ENCODE measurements at regions not wholly inside any gene's neighbourhood (a gene's known extent, or its start where the extent isn't known, plus 50 kb on each side); places are given as distances from the start of the nearest gene placed in this dataset.

DNA sequence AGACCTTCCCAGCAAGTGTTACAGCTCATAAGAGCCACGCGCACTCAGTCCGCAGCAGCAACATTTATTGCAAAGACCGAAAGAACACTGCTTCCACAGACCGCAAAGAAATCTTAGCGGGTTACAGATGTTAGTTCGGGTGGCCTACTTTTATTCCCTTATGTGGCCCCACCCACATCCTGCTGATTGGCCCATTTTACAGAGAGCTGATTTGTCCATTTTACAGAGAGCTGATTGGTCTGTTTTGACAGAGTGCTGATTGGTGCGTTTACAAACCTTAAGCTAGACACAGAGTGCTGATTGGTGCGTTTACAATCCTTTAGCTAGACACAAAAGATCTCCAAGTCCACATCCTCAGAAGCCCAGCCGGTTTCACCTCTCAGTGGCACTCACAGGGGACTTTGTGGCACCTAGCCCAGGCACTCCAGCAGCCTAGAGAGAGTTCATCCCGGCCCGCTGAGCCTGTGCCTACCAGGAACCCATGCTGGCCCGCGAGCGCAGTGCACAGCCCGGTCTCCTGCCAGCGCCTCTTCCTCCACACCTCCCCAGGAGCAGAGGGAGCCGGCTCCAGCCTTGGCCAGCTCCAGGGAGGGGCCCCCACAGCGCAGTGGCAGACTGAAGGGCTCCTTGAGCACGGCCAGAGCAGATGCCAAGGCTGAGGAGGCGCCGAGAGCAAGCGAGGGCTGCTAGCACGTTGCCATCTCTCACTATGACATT lies 244.3 kb upstream of the TSHZ2 start:
- Histone ChIP-seq H3K27ac (no peak overlapping the region), H3K4me1 (replicated peaks in 1 of 2) (peaks cover 4 to 22% of the 10 kb centered on the region in 2 donors), H3K4me3 (no peak overlapping the region)
- in situ Hi-C loops (cut with MboI; ENCODE audit: low pct_unique_long_range_greater_than_20kb in 2 of 9, low sequenced_read_pairs in 9 of 9, unreplicated experiment in 9 of 9) = no loop called here
- WGBS, 10 experiments = 79 to 100% (median 91%) methylated on average over 1 to 13 of the region's 24 CpGs
- ATAC-seq (replicated peaks in 6 of 8) = no peak

DNA sequence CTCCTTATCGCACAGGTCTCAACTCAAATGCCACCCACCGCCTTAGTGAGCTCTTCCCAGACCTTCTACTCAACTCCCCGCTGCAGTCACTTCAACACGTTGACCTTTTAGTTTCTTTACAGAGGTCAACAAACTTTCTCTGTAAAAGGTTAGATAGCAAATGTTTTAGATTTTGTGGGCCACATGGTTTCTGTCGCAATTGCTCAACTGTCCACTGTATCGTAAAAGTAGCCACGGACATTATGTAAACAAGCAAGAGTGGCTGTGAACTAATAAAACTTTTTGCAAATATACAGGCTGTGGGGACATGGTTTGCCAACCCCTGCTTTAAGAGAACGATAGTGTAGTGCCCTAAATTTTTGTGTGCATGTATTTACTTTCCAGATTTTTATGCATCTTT lies 247.6 kb upstream of the TSHZ2 start:
- Histone ChIP-seq H3K4me1 (replicated peaks in 1 of 2) (peaks cover 0 to 25% of the 10 kb centered on the region in 2 donors), H3K27ac (no peak overlapping the region), H3K4me3 (no peak overlapping the region)
- ATAC-seq (replicated peaks in 6 of 8) = no peak
- 47 to 100% (median 88%) methylated on average over 1 to 8 of the region's 8 CpGs; no CpG with 5 or more reads in 2 of the 10 experiments for WGBS, 10 experiments
- in situ Hi-C loops (cut with MboI; ENCODE audit: low pct_unique_long_range_greater_than_20kb in 2 of 9, low sequenced_read_pairs in 9 of 9, unreplicated experiment in 9 of 9) = no loop called here

DNA sequence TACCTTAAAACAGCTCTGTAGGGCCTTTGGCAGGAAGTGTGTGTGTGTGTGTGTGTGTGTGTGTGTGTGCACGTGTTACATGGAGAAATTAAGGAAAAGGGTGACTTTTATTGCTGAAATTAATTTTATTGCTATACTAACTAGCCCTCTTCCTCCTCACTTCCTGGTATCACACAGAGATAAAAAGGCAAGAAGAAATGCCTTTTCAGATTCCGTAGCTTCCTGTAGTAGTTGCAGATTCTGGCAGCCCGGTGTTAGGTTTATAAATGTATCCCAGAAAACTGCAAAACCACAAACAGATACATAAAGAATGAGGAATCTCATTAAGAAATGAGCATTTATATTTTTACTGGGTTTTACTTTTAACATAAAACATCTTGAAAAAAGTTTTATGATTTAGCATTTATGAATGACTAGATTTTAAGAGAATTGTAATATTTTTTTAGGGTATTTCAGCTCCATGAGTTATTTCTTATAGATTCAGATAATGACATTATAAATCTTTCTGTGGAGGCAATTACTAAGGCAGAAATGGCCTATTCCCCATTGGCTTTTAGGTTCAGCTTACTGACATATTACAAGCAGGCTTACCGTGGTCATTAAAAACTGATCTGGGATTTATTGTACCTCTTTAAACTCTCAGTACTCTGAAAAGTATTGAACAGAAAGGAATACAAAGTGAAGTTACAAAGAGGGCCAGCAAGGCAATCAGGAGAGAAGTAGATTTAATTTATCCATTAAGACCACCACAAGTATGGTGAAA lies 249.1 kb upstream of the TSHZ2 start:
- Histone ChIP-seq H3K4me1 (replicated peaks in 1 of 2) (peaks cover 0 to 25% of the 10 kb centered on the region in 2 donors), H3K27ac (no peak overlapping the region), H3K4me3 (no peak overlapping the region)
- 31 to 100% (median 63%) methylated on average over 1 to 4 of the region's 4 CpGs; no CpG with 5 or more reads in 1 of the 10 experiments for WGBS, 10 experiments
- ATAC-seq (replicated peaks in 6 of 8) = peak in 5 of 8 experiments; percentile 38 to 88 (median 49)
- in situ Hi-C loops (cut with MboI; ENCODE audit: low pct_unique_long_range_greater_than_20kb in 2 of 9, low sequenced_read_pairs in 9 of 9, unreplicated experiment in 9 of 9) = no loop called here

DNA sequence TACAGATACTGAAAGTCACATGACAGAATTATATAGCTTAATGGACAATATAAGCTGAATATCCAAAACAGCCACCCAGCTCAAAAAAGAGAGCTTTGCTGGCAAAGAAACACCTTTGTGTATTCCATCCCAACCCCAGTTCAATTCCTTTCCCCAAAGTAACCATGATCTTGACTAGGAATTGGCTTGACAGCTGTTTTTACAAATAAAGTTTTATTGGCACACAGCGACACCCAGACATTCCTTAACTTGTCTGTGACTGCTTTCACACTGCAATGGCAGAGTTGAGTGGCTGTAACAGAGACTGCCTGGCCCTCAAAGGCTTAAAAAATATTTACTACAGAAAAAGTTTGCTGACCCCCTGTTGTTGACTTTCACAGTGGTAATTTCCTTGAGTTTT lies 264.0 kb upstream of the TSHZ2 start:
- Histone ChIP-seq H3K27ac (no peak overlapping the region), H3K4me1 (replicated peaks in 1 of 2) (no peaks in the 10 kb centered on the region), H3K4me3 (no peak overlapping the region)
- in situ Hi-C loops (cut with MboI; ENCODE audit: low pct_unique_long_range_greater_than_20kb in 2 of 9, low sequenced_read_pairs in 9 of 9, unreplicated experiment in 9 of 9) = no loop called here
- WGBS, 10 experiments = 50 to 92% (median 80%) methylated on average over 1 of the region's 1 CpG; no CpG with 5 or more reads in 4 of the 10 experiments
- no peak for ATAC-seq (replicated peaks in 6 of 8)

DNA sequence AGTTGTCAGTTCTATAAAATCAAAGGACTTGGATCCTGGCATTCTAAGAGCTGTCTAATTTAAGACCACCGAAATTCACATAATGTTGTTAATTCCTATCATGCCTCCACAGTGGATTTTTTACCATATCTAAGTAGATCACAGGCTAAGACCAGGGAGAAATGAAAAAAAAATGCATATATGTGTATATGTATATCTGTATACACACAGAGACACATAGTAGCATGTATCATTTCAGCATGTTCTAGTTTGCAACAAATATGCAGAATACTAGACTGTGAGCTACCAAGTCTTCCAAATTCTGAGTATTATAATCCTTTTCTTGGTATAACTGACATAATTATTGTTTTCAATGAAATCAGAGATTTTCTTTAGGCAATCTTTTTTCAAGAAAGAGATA lies 267.6 kb upstream of the TSHZ2 start:
- 17 to 100% (median 60%) methylated on average over 1 of the region's 1 CpG; no CpG with 5 or more reads in 7 of the 10 experiments for WGBS, 10 experiments
- Histone ChIP-seq H3K4me3 (no peak overlapping the region), H3K27ac (no peak overlapping the region), H3K4me1 (replicated peaks in 1 of 2) (no peaks in the 10 kb centered on the region)
- in situ Hi-C loops (cut with MboI; ENCODE audit: low pct_unique_long_range_greater_than_20kb in 2 of 9, low sequenced_read_pairs in 9 of 9, unreplicated experiment in 9 of 9) = no loop called here
- peak in 2 of 8 experiments; percentile 29 to 93 for ATAC-seq (replicated peaks in 6 of 8)

DNA sequence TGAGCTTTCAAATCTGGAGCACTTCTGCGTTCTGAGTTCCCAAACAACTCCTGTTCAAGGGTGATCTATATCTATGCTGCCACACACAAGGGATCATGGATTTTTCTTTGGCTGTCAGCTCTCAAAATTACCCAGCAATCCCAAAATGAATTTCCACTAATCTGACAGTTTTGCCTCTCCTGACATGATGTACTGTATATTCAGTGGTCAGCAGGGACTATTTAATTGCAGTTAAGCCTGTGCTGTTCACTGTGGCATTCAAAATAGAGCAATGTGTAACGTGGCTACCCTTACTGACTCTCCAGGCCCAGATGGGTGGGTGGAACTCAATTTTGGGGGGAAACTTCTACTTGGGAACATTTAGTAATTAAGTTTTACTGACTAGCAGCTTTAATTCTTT lies 283.8 kb upstream of the TSHZ2 start:
- peak in 5 of 8 experiments; percentile 51 to 77 (median 71) for ATAC-seq (replicated peaks in 6 of 8)

DNA sequence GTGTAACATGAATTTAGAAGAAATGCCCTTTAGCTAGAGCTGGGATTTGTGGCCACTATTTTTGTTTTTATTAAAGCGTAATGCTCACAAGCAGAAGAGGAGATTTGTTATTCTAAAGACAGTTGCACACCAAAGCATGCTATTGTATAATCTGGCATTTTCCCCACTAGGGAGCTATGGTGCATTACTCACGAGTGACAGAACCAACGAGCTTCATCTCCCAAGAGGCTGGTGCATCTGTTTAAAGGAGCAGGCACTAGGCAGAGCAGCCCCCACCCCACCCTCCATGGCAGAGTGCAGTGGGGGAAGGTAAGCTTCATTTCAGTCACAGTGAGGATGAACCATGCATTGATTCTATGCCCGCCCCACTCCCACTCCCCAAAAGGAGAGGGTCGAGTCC lies 287.3 kb upstream of the TSHZ2 start:
- Histone ChIP-seq H3K4me3 (no peak overlapping the region), H3K27ac (peak overlapping the region; percentile 18), H3K4me1 (replicated peaks in 1 of 2) (peaks cover 19 to 28% of the 10 kb centered on the region in 2 donors)
- in situ Hi-C loops (cut with MboI; ENCODE audit: low pct_unique_long_range_greater_than_20kb in 2 of 9, low sequenced_read_pairs in 9 of 9, unreplicated experiment in 9 of 9) = no loop called here
- 30 to 100% (median 48%) methylated on average over 1 to 5 of the region's 5 CpGs; no CpG with 5 or more reads in 3 of the 10 experiments for WGBS, 10 experiments
- peak in 5 of 8 experiments; percentile 94 to 98 (median 97) for ATAC-seq (replicated peaks in 6 of 8)

More for the DNA sequence above, 283.8 kb upstream of the TSHZ2 start:
- Histone ChIP-seq H3K4me1 (replicated peaks in 1 of 2) (peaks cover 19 to 28% of the 10 kb centered on the region in 2 donors), H3K27ac (no peak overlapping the region), H3K4me3 (no peak overlapping the region)
- 0 to 78% (median 20%) methylated on average over 1 to 2 of the region's 2 CpGs; no CpG with 5 or more reads in 5 of the 10 experiments for WGBS, 10 experiments
- in situ Hi-C loops (cut with MboI; ENCODE audit: low pct_unique_long_range_greater_than_20kb in 2 of 9, low sequenced_read_pairs in 9 of 9, unreplicated experiment in 9 of 9) = no loop called here

DNA sequence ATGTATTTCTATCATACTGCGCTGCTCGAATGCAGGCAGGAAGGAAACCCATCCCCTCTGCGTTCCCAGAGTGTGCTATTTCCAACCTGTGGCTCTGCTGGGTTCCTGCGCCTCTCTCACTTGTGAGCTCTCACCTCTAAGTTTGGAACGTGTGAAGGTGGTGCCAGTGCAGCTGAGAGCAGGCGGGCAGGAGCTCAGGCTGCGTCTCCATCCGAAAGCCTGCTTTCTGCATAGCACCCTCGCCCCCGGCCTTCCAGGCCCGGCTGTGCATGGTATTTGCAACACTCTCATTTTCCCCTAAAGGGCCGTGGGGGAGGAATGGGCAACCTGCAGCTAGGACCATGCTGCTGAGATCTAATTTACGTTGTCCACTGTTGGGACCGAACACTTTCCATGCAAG lies 288.0 kb upstream of the TSHZ2 start:
- in situ Hi-C loops (cut with MboI; ENCODE audit: low pct_unique_long_range_greater_than_20kb in 2 of 9, low sequenced_read_pairs in 9 of 9, unreplicated experiment in 9 of 9) = no loop called here
- WGBS, 10 experiments = 60 to 100% (median 87%) methylated on average over 1 to 6 of the region's 14 CpGs; no CpG with 5 or more reads in 3 of the 10 experiments
- no peak for ATAC-seq (replicated peaks in 6 of 8)
- Histone ChIP-seq H3K27ac (peak overlapping the region in 1 of 2 donors; percentile 18), H3K4me3 (no peak overlapping the region), H3K4me1 (replicated peaks in 1 of 2) (peaks cover 19 to 28% of the 10 kb centered on the region in 2 donors)

DNA sequence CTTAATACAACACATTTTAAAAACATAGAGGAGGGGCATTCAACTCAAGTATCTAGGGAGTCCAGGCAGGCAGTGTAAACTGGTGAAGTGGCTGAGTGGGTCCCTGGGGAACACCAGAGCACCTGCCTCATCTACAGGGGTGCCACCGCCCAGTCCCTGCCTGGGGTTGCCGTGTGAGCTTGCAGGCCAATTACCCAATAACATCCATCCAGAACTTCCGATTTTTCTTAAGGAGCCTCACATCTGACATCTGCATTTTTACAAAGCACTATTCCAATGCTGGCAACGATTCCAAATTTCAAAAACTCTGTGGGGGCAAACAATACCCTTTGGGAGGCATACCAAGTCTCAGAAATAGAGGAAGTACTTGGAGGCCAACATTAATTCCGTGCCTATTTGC lies 288.4 kb upstream of the TSHZ2 start:
- WGBS, 10 experiments = 20 to 86% (median 80%) methylated on average over 2 to 5 of the region's 5 CpGs; no CpG with 5 or more reads in 5 of the 10 experiments
- in situ Hi-C loops (cut with MboI; ENCODE audit: low pct_unique_long_range_greater_than_20kb in 2 of 9, low sequenced_read_pairs in 9 of 9, unreplicated experiment in 9 of 9) = no loop called here
- Histone ChIP-seq H3K4me3 (no peak overlapping the region), H3K27ac (no peak overlapping the region), H3K4me1 (replicated peaks in 1 of 2) (peaks cover 19 to 28% of the 10 kb centered on the region in 2 donors)
- ATAC-seq (replicated peaks in 6 of 8) = no peak

DNA sequence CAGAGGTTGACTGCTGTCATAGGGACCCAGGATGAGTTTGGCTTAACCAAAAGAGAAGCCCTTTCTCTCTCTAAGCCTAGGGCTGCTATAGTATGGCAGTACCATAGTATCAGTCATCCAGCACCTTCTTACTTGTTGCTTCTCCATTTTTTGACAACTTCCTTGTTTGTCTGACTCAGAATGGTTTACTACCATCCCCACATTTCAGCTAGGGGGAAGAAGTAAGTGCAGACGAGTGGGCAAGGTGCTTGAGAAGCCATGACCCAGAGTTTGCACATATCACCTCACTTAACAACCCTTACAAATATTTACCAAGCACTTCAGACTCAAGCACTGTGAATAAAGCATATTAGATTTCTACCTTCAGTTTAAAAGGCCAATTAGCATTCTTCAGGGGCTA lies 289.9 kb upstream of the TSHZ2 start:
- Histone ChIP-seq H3K4me1 (replicated peaks in 1 of 2) (peaks cover 16 to 18% of the 10 kb centered on the region in 2 donors), H3K4me3 (no peak overlapping the region), H3K27ac (no peak overlapping the region)
- ATAC-seq (replicated peaks in 6 of 8) = no peak
- in situ Hi-C loops (cut with MboI; ENCODE audit: low pct_unique_long_range_greater_than_20kb in 2 of 9, low sequenced_read_pairs in 9 of 9, unreplicated experiment in 9 of 9) = no loop called here
- 0 to 88% (median 70%) methylated on average over 1 of the region's 1 CpG; no CpG with 5 or more reads in 4 of the 10 experiments for WGBS, 10 experiments

DNA sequence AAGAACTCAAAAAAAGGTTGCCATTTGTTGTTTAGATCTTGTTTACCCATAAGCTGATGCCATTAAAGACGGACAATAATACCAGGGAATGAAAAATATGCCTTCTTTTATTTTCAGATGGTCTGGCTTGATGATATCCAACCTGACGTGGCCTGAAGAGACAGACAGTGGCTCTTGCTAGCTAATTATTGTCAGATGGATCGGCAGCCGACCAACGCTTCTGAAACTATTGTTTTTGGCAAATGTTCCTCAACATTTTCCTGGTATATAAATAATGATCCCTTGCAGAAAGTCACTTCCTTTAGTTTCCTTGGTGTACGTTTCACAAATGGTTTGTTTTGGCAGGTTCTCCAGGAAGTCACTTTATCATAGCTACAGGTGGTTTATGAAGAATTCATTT lies 290.9 kb upstream of the TSHZ2 start:
- in situ Hi-C loops (cut with MboI; ENCODE audit: low pct_unique_long_range_greater_than_20kb in 2 of 9, low sequenced_read_pairs in 9 of 9, unreplicated experiment in 9 of 9) = no loop called here
- WGBS, 10 experiments = 7 to 90% (median 82%) methylated on average over 2 to 6 of the region's 6 CpGs
- H3K4me1 ChIP-seq (replicated peaks in 1 of 2) = peaks cover 22 to 25% of the 10 kb centered on the region in 2 donors
- H3K4me3 ChIP-seq = no peak overlapping the region
- no peak overlapping the region for H3K27ac ChIP-seq
- no peak for ATAC-seq (replicated peaks in 6 of 8)

DNA sequence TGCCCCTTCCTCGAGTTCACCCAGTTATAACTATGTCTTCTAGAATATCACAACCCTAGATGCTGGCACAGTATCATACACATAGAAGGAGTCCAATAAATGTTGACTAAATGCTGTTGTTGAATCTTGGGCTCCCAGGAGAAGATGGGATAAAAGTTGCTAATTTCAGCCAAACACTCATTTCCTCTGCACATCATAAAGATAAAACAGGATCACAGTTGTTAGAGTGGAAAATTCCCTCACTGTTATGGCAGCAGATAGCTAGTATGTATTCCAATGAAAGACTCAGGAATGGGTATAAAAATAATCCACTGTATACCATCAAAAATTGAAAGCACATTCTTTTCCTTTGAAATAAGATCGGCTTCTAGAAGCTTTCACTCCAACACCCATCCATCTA lies 294.9 kb upstream of the TSHZ2 start:
- WGBS, 10 experiments = 0 to 100% (median 84%) methylated on average over 1 to 2 of the region's 2 CpGs; no CpG with 5 or more reads in 2 of the 10 experiments
- no peak overlapping the region for H3K27ac ChIP-seq
- H3K4me1 ChIP-seq (replicated peaks in 1 of 2) = peaks cover 4 to 10% of the 10 kb centered on the region in 2 donors
- in situ Hi-C loops (cut with MboI; ENCODE audit: low pct_unique_long_range_greater_than_20kb in 2 of 9, low sequenced_read_pairs in 9 of 9, unreplicated experiment in 9 of 9) = no loop called here
- no peak for ATAC-seq (replicated peaks in 6 of 8)
- no peak overlapping the region for H3K4me3 ChIP-seq

DNA sequence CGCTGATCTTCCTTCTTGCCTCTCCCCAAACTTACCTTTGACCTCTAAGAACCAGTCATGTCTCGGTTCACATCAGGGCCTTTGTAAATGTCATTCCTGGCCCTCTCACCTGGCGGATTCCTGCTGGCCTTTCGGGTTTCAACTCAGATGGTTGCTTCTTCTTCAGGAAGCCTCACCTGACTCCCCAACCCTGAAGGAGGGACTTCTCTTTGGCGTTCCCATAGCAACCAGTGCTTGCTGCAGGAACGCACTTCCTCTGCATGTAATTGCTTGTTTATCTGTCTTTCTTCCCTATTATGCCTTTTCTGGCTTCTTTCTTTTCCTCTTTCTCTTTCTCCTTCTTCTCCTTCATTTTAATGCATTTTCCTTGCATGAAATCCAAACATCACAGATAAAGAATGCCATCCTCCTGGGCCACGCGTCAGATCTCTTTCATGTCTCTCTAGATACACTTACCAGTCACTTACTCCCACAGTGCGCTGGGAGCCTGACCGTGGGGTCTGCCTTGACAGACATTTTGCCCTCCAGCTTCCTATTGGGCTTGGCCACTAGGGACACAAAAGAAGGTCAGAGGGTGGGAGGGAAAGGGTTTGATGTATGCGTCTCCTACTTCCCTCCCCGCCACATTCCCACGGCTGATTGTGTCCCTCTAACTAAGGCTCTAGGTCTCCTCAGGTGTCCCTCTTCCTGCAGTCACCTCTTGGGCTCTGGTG lies 295.7 kb upstream of the TSHZ2 start:
- in situ Hi-C loops (cut with MboI; ENCODE audit: low pct_unique_long_range_greater_than_20kb in 2 of 9, low sequenced_read_pairs in 9 of 9, unreplicated experiment in 9 of 9) = no loop called here
- ATAC-seq (replicated peaks in 6 of 8) = no peak
- no peak overlapping the region for H3K4me3 ChIP-seq
- WGBS, 10 experiments = 43 to 100% (median 75%) methylated on average over 2 to 13 of the region's 13 CpGs
- peaks cover 4 to 10% of the 10 kb centered on the region in 2 donors for H3K4me1 ChIP-seq (replicated peaks in 1 of 2)
- no peak overlapping the region for H3K27ac ChIP-seq

Measured in motor neuron (in vitro differentiated cells).